ENCODE measurements at regions not wholly inside any gene's neighbourhood (a gene's known extent, or its start where the extent isn't known, plus 50 kb on each side); places are given as distances from the start of the nearest gene placed in this dataset.

DNA sequence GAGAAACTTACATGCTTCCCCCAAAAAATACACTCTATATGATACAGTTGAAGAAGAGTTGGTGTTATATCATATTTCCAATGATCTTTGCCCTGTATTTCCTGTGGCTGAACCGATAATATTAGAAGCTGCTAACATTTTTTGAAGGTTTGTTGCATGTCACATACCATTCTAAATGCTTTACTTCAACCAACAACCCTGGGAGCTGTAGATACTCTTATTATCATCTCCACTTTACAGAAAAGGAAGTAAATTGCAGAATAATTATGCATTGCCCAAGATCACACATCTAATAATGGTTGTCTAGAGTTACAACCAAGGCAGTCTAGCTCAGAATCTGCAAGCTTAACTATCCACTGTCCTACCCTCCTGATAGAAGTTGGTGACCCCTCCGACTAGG, 182.8 kb downstream of the NUAK1 start:
- RAD21 ChIA-PET (ENCODE audit: low non-redundant PET in 1 of 2, low total read pairs in 2 of 2, uncharacterized antibody in 2 of 2, unreplicated experiment in 2 of 2), result no interaction called here
- POLR2A ChIA-PET, result no interaction called here
- Histone ChIP-seq H3K79me2 (ENCODE audit: insufficient read depth, low read length) (no peaks in the 10 kb centered on the region), H3K36me3 (ENCODE audit: control insufficient read depth in 1 of 2, insufficient read depth in 2 of 2, low read length in 2 of 2) (no peaks in the 10 kb centered on the region), H3K9me2 (ENCODE audit: insufficient read depth) (no peaks in the 10 kb centered on the region), H3K4me2 (ENCODE audit: low read length) (no peak overlapping the region), H3K4me1 (ENCODE audit: control insufficient read depth in 1 of 2, insufficient read depth in 2 of 2, low read length in 2 of 2) (no peaks in the 10 kb centered on the region), H2AFZ (ENCODE audit: low read depth, low read length, poor library complexity, severe bottlenecking) (no peak overlapping the region), H3K27me3 (ENCODE audit: insufficient read depth, low read length) (peaks cover 14% of the 10 kb centered on the region; the same call in 1 of the 2 replicates), H3K4me3 (replicated peaks in 1 of 2; ENCODE audit: low read depth in 1 of 2, low read length in 2 of 2) (no peak overlapping the region), H3K9ac (ENCODE audit: low read length) (no peak overlapping the region), H3K9me3 (ENCODE audit: control insufficient read depth in 1 of 2, insufficient read depth in 1 of 2, low read depth in 1 of 2, low read length in 2 of 2) (no peaks in the 10 kb centered on the region), H3K27ac (ENCODE audit: low read depth, low read length) (no peak overlapping the region), H4K20me1 (ENCODE audit: insufficient read depth) (no peaks in the 10 kb centered on the region)
- CTCF ChIA-PET, result no interaction called here
- intact Hi-C loops (cut with micrococcal nuclease), result no loop called here
- ATAC-seq, result no peak
- TF ChIP-seq YY1 (IDR thresholded peaks at IDR 0.05; ENCODE audit: extremely low read depth, insufficient replicate concordance, low read depth, low read length) (no peak), EZH2phosphoT487 (IDR thresholded peaks at IDR 0.05; ENCODE audit: borderline replicate concordance) (no peak), SIN3A (IDR thresholded peaks at IDR 0.05; ENCODE audit: low read depth) (no peak), TCF7L2 (IDR thresholded peaks at IDR 0.05; ENCODE audit: borderline replicate concordance, extremely low read depth, insufficient read depth, insufficient read length) (no peak), ZNF274 (IDR thresholded peaks at IDR 0.05; ENCODE audit: low read depth, low read length) (no peak), POLR2AphosphoS5 (IDR thresholded peaks at IDR 0.05; ENCODE audit: low read depth, low read length) (no peak), CBX3 (IDR thresholded peaks at IDR 0.05; ENCODE audit: low read depth) (no peak), SP1 (IDR thresholded peaks at IDR 0.05; ENCODE audit: low read depth) (no peak), POLR2A (IDR thresholded peaks at IDR 0.05; ENCODE audit: borderline replicate concordance, extremely low read depth, insufficient read depth, insufficient read length) (no peak)
- TF ChIP-seq, protein P1, sequence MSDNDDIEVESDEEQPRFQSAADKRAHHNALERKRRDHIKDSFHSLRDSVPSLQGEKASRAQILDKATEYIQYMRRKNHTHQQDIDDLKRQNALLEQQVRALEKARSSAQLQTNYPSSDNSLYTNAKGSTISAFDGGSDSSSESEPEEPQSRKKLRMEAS (IDR thresholded peaks at IDR 0.05), result no peak
- TF ChIP-seq, protein P2, sequence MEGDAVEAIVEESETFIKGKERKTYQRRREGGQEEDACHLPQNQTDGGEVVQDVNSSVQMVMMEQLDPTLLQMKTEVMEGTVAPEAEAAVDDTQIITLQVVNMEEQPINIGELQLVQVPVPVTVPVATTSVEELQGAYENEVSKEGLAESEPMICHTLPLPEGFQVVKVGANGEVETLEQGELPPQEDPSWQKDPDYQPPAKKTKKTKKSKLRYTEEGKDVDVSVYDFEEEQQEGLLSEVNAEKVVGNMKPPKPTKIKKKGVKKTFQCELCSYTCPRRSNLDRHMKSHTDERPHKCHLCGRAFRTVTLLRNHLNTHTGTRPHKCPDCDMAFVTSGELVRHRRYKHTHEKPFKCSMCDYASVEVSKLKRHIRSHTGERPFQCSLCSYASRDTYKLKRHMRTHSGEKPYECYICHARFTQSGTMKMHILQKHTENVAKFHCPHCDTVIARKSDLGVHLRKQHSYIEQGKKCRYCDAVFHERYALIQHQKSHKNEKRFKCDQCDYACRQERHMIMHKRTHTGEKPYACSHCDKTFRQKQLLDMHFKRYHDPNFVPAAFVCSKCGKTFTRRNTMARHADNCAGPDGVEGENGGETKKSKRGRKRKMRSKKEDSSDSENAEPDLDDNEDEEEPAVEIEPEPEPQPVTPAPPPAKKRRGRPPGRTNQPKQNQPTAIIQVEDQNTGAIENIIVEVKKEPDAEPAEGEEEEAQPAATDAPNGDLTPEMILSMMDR (IDR thresholded peaks at IDR 0.05 in 2 of 3, conservative IDR thresholded peaks at IDR 0.05 in 1 of 3; ENCODE audit: borderline replicate concordance in 1 of 3, insufficient read depth in 1 of 3, low read depth in 2 of 3, low read length in 2 of 3), result no peak
- DNase-seq (ENCODE audit: low read depth, low spot score), result no peak
- BruUV-seq (replicated peaks), result no TSS peak
